22Rv1 (cell line): ENCODE measurements at regions not wholly inside any gene's neighbourhood (a gene's known extent, or its start where the extent isn't known, plus 50 kb on each side); places are given as distances from the start of the nearest gene placed in this dataset.

Experiments
- H3K27ac ChIP-seq: fragments of 450-650 bp; 2 replicates; pipeline ENCODE4 v1.5.1; 2017
- CTCF ChIP-seq: fragments of 450-650 bp; IDR thresholded peaks from 2 replicates; pipeline ENCODE4 v1.5.1; 2017; ENCODE audit warnings: mild to moderate bottlenecking
- ZFX ChIP-seq: fragments of 450-650 bp; IDR thresholded peaks from 2 replicates; pipeline ENCODE4 v1.6.1; 2017; ENCODE audit warnings: antibody characterized with exemption, borderline replicate concordance

DNA sequence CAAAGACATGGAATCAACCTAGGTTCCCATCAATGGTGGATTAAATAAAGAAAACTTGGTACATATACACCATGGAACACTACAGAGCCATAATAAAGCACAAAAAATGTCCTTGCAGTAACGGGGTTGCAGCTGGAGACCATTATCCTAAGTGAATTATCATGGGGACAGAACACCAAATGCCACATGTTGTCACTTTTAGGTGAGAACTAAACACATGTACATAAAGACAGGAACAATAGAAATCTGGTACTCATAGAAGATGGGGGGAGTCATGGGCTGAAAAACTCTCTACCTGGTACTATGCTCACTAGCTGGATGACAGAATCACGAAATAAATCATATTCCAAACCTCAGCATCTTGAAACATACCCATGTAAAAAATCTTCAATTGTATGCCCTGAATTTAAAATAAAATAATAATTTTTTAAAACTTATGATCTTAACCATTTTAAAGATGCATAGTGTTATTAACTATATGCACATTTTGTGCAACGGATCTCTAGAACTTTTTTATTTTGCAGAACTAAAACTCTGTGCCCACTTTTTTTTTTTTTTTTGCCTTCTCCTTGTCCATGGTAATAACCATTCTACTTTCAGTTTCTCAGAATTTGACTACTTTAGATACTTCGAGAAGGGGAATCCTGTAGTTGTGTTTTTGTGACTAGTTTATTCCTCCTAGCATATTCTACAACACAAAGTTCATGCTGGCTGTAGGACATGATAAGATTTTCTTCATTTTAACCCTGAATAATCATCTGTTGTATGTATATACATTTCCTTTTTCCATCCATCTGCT is 1081.6 kb upstream of the ACO1 start:
- TF ChIP-seq CTCF, result no peak
- no peak for TF ChIP-seq ZFX
- peak overlapping the region; percentile 71 for H3K27ac ChIP-seq

- H3K27ac ChIP-seq, result peak overlapping the region; percentile 71
- TF ChIP-seq ZFX, result no peak
- TF ChIP-seq CTCF, result no peak
Measured at GRCh38 chr9:31304576-31304975, 1079.9 kb upstream of the ACO1 start.

DNA sequence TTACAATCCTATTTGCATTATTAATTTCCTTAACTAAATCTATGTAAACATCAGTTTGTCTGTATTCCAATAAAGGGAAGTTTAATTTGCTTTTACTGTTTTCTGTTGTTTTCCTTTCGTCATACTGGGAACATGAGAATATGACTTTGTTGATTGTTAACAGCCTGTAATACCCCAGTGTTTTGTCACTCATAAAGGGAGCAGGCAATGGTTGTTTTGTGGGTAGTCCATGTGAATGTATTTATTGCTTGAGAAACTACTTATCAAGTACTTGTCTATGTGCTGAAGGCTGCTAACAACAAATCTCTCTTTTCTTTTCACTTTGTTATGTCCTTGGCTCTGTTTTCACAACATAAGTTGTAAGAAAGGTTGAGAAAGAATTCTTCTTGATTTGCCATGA is 1070.2 kb upstream of the ACO1 start:
- H3K27ac ChIP-seq, result peak overlapping the region; percentile 5; the same call in 1 of the 2 replicates
- TF ChIP-seq ZFX (no peak), CTCF (no peak)

DNA sequence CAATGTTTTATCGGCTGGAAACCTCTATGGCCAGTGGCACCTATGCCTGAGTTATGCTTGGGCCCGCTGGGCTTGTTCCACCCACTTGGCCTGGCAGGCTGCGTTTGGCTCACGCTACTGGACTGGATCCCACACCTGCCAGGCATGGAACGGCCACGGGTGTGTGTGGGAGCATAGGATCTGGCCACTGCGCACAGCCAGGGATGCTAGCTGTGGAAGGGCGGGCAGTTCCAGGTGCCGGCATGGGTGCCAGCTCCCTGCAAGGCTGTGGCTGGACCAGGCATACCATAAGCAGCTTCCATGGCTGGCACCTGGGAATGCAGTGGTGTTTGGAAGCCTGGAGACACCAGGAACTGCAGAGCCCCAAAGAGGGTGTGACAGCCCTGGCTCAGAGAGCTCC is 1063.9 kb upstream of the ACO1 start:
- TF ChIP-seq ZFX (no peak), CTCF (no peak)
- H3K27ac ChIP-seq, result no peak overlapping the region

DNA sequence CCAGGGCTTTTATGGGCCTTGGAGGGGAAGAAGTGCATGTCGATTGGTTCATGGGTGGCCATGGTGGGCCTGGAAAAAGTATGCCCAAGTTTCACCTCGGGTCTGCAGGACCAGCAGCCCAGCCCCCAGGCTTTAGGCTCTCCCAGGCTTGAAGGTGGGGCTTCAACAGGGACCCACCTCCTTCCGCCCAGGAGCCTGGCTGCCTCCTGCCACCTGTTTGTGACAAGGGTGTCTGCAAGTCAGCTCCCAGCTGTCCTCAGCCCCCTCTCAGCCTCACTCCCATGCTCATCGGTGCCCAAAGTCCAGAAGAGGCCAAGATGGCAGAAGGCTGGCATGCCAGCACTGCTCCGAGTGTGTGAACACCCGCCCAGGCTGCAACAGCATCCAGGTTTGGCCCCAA is 1063.2 kb upstream of the ACO1 start:
- no peak overlapping the region for H3K27ac ChIP-seq

GRCh38 chr9:31321686-31322085 is 1062.8 kb upstream of the ACO1 start:
- TF ChIP-seq ZFX (no peak), CTCF (no peak)
- H3K27ac ChIP-seq, result no peak overlapping the region

More for the DNA sequence above, 1063.2 kb upstream of the ACO1 start:
- TF ChIP-seq ZFX (no peak), CTCF (no peak)

GRCh38 chr9:31323726-31324444 is 1060.6 kb upstream of the ACO1 start:
- no peak overlapping the region for H3K27ac ChIP-seq
- TF ChIP-seq ZFX (no peak), CTCF (no peak)
